ENCODE measurements at regions not wholly inside any gene's neighbourhood (a gene's known extent, or its start where the extent isn't known, plus 50 kb on each side); places are given as distances from the start of the nearest gene placed in this dataset.
"Not testable (repeated sequence)": the region's sequence is repeated elsewhere in the genome, so short reads cannot be mapped to it uniquely, and the experiment has no call there.

GRCh38 chr4:97414161-97414560, 729.1 kb downstream of the STPG2 start:
- Histone ChIP-seq H3K27me3 (no peaks in the 10 kb centered on the region), H3K4me3 (no peak overlapping the region), H3K9me3 (peaks cover 0 to 11% (median 0%) of the 10 kb centered on the region in 3 donors), H3K4me1 (no peaks in the 10 kb centered on the region), H3K36me3 (replicated peaks in 1 of 2; ENCODE audit: insufficient read depth in 1 of 2, low read depth in 2 of 2) (no peaks in the 10 kb centered on the region), H3K27ac (no peak overlapping the region)
- no peak for ATAC-seq
- TF ChIP-seq POLR2A (IDR thresholded peaks at IDR 0.05) = no peak
- no peak for TF ChIP-seq CTCF (IDR thresholded peaks at IDR 0.05)
- 75 to 77% methylated on average over 4 of the region's 4 CpGs for WGBS, 2 donors
- DNase-seq = no peak
- intact Hi-C loops (cut with DNase I) = no loop called here

- no peak for DNase-seq
- 34 to 35% methylated on average over 2 of the region's 2 CpGs for WGBS, 2 donors
These were observed 710.7 kb downstream of the STPG2 start for GRCh38 chr4:97432551-97432950.

GRCh38 chr4:97437998-97438705, 705.1 kb downstream of the STPG2 start:
- H3K4me3 ChIP-seq; ATAC-seq; intact Hi-C loops (cut with DNase I); H3K27me3 ChIP-seq; DNase-seq; H3K36me3 ChIP-seq (replicated peaks in 1 of 2; ENCODE audit: insufficient read depth in 1 of 2, low read depth in 2 of 2); H3K9me3 ChIP-seq; H3K4me1 ChIP-seq; H3K27ac ChIP-seq: not testable (repeated sequence)
- 91 to 93% methylated on average over 10 to 21 of the region's 21 CpGs for WGBS, 2 donors

More at GRCh38 chr4:97432551-97432950, 710.7 kb downstream of the STPG2 start:
- Histone ChIP-seq H3K36me3 (replicated peaks in 1 of 2; ENCODE audit: insufficient read depth in 1 of 2, low read depth in 2 of 2) (no peaks in the 10 kb centered on the region), H3K27ac (no peak overlapping the region), H3K9me3 (peaks cover 0 to 5% (median 0%) of the 10 kb centered on the region in 3 donors), H3K27me3 (no peaks in the 10 kb centered on the region), H3K4me3 (no peak overlapping the region), H3K4me1 (no peaks in the 10 kb centered on the region)
- TF ChIP-seq POLR2A (IDR thresholded peaks at IDR 0.05) (no peak), CTCF (IDR thresholded peaks at IDR 0.05) (no peak)
- intact Hi-C loops (cut with DNase I) = no loop called here
- ATAC-seq = no peak

GRCh38 chr4:97453186-97453585, 690.1 kb downstream of the STPG2 start:
- TF ChIP-seq CTCF (IDR thresholded peaks at IDR 0.05) (no peak), POLR2A (IDR thresholded peaks at IDR 0.05) (no peak)
- Histone ChIP-seq H3K4me1 (no peaks in the 10 kb centered on the region), H3K9me3 (no peaks in the 10 kb centered on the region), H3K4me3 (no peak overlapping the region), H3K36me3 (replicated peaks in 1 of 2; ENCODE audit: insufficient read depth in 1 of 2, low read depth in 2 of 2) (no peaks in the 10 kb centered on the region), H3K27me3 (no peaks in the 10 kb centered on the region), H3K27ac (no peak overlapping the region)
- ATAC-seq (no peak), DNase-seq (no peak)
- intact Hi-C loops (cut with DNase I) = no loop called here
- WGBS, 2 donors = 88 to 94% methylated on average over 4 to 6 of the region's 6 CpGs

- intact Hi-C loops (cut with DNase I) = no loop called here
- 21 to 32% methylated on average over 1 of the region's 1 CpG for WGBS, 2 donors
- Histone ChIP-seq H3K9me3 (no peaks in the 10 kb centered on the region), H3K27me3 (no peaks in the 10 kb centered on the region), H3K4me3 (no peak overlapping the region), H3K4me1 (no peaks in the 10 kb centered on the region), H3K36me3 (replicated peaks in 1 of 2; ENCODE audit: insufficient read depth in 1 of 2, low read depth in 2 of 2) (no peaks in the 10 kb centered on the region), H3K27ac (no peak overlapping the region)
- TF ChIP-seq POLR2A (IDR thresholded peaks at IDR 0.05) (no peak), CTCF (IDR thresholded peaks at IDR 0.05) (no peak)
- DNase-seq (no peak), ATAC-seq (peak; percentile 58)
These were observed 686.0 kb downstream of the STPG2 start for GRCh38 chr4:97457253-97457652.

Data from body of pancreas (tissue), 4 donors.